ENCODE measurements at regions not wholly inside any gene's neighbourhood (a gene's known extent, or its start where the extent isn't known, plus 50 kb on each side); places are given as distances from the start of the nearest gene placed in this dataset.

DNA sequence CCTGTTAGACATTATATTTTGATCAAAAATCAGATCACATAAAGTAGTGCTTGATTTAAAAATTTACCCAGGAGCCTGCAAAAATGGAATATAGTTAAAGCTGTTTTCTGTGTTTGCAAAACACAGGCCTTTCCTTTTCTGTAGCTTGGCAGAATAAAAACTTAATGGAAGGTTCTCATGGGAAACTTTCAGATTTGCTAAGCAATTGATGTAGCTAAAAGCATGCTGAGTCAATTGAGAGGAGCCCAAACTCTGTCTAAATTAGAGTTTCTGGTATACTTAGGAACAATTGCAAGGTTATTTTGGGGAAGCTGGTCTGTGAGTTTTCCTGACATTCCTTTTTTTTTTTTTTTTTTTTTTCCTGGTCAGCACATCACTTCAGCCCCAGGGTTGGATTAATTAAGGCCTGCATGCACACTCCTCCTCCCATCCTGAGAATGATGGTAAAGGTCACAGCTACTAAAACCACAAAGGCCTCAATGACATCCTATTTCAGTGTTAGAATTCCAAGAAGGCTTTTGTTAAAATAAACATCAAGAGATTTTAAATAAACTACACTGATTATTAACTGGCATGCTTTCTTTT lies 608.7 kb downstream of the PLPP3 start:
- H3K9me3 ChIP-seq (ENCODE audit: insufficient read depth, low read depth) = no peaks in the 10 kb centered on the region
- no peaks in the 10 kb centered on the region for H4K20me1 ChIP-seq (ENCODE audit: insufficient read depth)
- no peaks in the 10 kb centered on the region for H3K9me2 ChIP-seq (ENCODE audit: insufficient read depth)
- H3K27me3 ChIP-seq (ENCODE audit: insufficient read depth, low read depth) = no peaks in the 10 kb centered on the region
- intact Hi-C loops (cut with micrococcal nuclease; ENCODE audit: unreplicated experiment) = no loop called here
- no TSS peak for BruUV-seq (replicated peaks)
- H3K36me3 ChIP-seq (ENCODE audit: low read depth) = no peaks in the 10 kb centered on the region
- no peak overlapping the region for H2AFZ ChIP-seq
- H3K4me3 ChIP-seq = no peak overlapping the region
- POLR2A ChIA-PET (ENCODE audit: unreplicated experiment) = no interaction called here
- CTCF ChIA-PET = no interaction called here
- no peak overlapping the region for H3K4me2 ChIP-seq
- no peaks in the 10 kb centered on the region for H3K79me2 ChIP-seq (ENCODE audit: low read depth)
- DNase-seq = no peak
- TF ChIP-seq, protein P1, sequence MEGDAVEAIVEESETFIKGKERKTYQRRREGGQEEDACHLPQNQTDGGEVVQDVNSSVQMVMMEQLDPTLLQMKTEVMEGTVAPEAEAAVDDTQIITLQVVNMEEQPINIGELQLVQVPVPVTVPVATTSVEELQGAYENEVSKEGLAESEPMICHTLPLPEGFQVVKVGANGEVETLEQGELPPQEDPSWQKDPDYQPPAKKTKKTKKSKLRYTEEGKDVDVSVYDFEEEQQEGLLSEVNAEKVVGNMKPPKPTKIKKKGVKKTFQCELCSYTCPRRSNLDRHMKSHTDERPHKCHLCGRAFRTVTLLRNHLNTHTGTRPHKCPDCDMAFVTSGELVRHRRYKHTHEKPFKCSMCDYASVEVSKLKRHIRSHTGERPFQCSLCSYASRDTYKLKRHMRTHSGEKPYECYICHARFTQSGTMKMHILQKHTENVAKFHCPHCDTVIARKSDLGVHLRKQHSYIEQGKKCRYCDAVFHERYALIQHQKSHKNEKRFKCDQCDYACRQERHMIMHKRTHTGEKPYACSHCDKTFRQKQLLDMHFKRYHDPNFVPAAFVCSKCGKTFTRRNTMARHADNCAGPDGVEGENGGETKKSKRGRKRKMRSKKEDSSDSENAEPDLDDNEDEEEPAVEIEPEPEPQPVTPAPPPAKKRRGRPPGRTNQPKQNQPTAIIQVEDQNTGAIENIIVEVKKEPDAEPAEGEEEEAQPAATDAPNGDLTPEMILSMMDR (conservative IDR thresholded peaks at IDR 0.05) = no peak
- TF ChIP-seq EZH2 (IDR thresholded peaks at IDR 0.05; ENCODE audit: low read depth) = no peak
- H3F3A ChIP-seq (ENCODE audit: insufficient read depth, low read depth) = no peaks in the 10 kb centered on the region
- H3K4me1 ChIP-seq (replicated peaks; ENCODE audit: insufficient read depth) = 0 out of 2 replicates have a peak, but pooled peaks cover 9% of the 10 kb centered on the region
- no peak overlapping the region for H3K27ac ChIP-seq

- H3K36me3 ChIP-seq (ENCODE audit: low read depth) = no peaks in the 10 kb centered on the region
- BruUV-seq (replicated peaks) = no TSS peak
- no peak overlapping the region for H3K27ac ChIP-seq
- intact Hi-C loops (cut with micrococcal nuclease; ENCODE audit: unreplicated experiment) = no loop called here
- H3K4me3 ChIP-seq = no peak overlapping the region
- no peaks in the 10 kb centered on the region for H3K27me3 ChIP-seq (ENCODE audit: insufficient read depth, low read depth)
- no peaks in the 10 kb centered on the region for H4K20me1 ChIP-seq (ENCODE audit: insufficient read depth)
- H3K9me2 ChIP-seq (ENCODE audit: insufficient read depth) = no peaks in the 10 kb centered on the region
- 0 out of 2 replicates have a peak, but pooled peaks cover 9% of the 10 kb centered on the region for H3K4me1 ChIP-seq (replicated peaks; ENCODE audit: insufficient read depth)
- POLR2A ChIA-PET (ENCODE audit: unreplicated experiment) = no interaction called here
- no peak overlapping the region for H2AFZ ChIP-seq
- no peak for DNase-seq
- no peaks in the 10 kb centered on the region for H3K9me3 ChIP-seq (ENCODE audit: insufficient read depth, low read depth)
- no peaks in the 10 kb centered on the region for H3K79me2 ChIP-seq (ENCODE audit: low read depth)
- TF ChIP-seq, protein P1 (conservative IDR thresholded peaks at IDR 0.05) = no peak
- no peak for TF ChIP-seq EZH2 (IDR thresholded peaks at IDR 0.05; ENCODE audit: low read depth)
- CTCF ChIA-PET = no interaction called here
- no peak overlapping the region for H3K4me2 ChIP-seq
- H3F3A ChIP-seq (ENCODE audit: insufficient read depth, low read depth) = no peaks in the 10 kb centered on the region
These were observed 610.0 kb downstream of the PLPP3 start for GRCh38 chr1:55969322-55969721.

- 0 out of 2 replicates have a peak, but pooled peaks cover 9% of the 10 kb centered on the region for H3K4me1 ChIP-seq (replicated peaks; ENCODE audit: insufficient read depth)
- no peak overlapping the region for H3K27ac ChIP-seq
- no peak overlapping the region for H3K4me3 ChIP-seq
- CTCF ChIA-PET = no interaction called here
- no peaks in the 10 kb centered on the region for H3K36me3 ChIP-seq (ENCODE audit: low read depth)
- POLR2A ChIA-PET (ENCODE audit: unreplicated experiment) = no interaction called here
- intact Hi-C loops (cut with micrococcal nuclease; ENCODE audit: unreplicated experiment) = no loop called here
- no peaks in the 10 kb centered on the region for H3K27me3 ChIP-seq (ENCODE audit: insufficient read depth, low read depth)
- no TSS peak for BruUV-seq (replicated peaks)
- no peaks in the 10 kb centered on the region for H3K9me2 ChIP-seq (ENCODE audit: insufficient read depth)
- no peak overlapping the region for H3K4me2 ChIP-seq
- H3K79me2 ChIP-seq (ENCODE audit: low read depth) = no peaks in the 10 kb centered on the region
- no peaks in the 10 kb centered on the region for H4K20me1 ChIP-seq (ENCODE audit: insufficient read depth)
- DNase-seq = no peak
- H3K9me3 ChIP-seq (ENCODE audit: insufficient read depth, low read depth) = no peaks in the 10 kb centered on the region
- no peaks in the 10 kb centered on the region for H3F3A ChIP-seq (ENCODE audit: insufficient read depth, low read depth)
- no peak overlapping the region for H2AFZ ChIP-seq
- TF ChIP-seq, protein P1 (conservative IDR thresholded peaks at IDR 0.05) = no peak
- no peak for TF ChIP-seq EZH2 (IDR thresholded peaks at IDR 0.05; ENCODE audit: low read depth)
These were observed 610.7 kb downstream of the PLPP3 start for GRCh38 chr1:55968661-55969060.
